MV-4-11 (cell line): ENCODE measurements at regions not wholly inside any gene's neighbourhood (a gene's known extent, or its start where the extent isn't known, plus 50 kb on each side); places are given as distances from the start of the nearest gene placed in this dataset.

Source experiments
- DNase-seq: peaks from one replicate; lab custom pipeline; 2025; lab: John Stamatoyannopoulos, UW

DNA sequence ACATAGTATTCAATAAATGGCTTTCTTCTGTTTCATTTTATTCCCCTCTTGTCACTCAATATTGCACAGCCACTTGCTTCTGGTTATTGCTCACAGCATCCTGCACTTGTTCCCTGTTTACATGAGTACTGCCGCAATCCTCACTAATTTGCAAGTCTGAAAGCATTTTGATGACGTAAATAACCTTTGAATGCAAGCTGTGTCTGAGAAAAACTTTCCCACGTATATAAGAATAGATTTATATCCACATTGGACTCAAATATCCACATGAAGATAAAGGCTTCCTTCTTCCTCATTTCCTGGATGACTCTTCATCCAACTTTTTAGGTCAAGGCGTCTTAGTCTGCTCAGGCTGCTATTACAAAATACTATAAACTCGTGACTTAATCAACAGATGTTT lies 88.2 kb upstream of the DAP start:
- no peak for DNase-seq

DNA sequence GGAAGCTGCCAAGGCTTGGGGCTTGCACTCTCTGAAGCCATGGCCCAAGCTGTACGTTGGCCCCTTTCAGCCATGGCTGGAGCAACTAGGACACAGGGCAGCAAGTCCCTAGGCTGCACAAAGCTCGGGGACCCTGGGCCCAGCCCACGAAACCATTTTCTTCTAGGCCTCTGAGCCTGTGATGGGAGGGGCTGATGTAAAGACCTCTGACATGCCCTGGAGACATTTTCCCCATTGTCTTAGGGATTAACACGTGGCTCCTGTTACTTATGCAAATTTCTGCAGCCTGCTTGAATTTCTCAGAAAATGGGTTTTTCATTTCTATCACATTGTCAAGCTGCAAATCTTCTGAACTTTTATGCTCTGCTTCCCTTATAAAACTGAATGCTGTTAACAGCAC lies 83.0 kb upstream of the DAP start:
- DNase-seq, result no peak

DNA sequence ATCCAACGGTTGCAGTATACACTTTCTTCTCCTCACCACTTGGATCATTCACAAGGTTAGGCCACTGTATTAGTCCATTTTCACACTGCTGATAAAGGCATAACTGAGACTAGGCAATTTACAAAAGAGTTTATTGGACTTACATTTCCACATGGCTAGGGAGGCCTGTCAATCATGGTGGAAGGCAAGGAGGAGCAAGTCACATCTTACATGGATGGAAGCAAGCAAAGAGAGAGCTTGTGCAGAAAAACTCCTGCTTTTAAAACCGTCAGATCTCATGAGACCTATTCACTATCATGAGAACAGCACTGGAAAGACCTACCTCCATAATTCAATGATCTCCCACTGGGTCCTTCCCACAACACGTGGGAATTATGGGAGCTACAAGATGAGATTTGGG lies 81.8 kb upstream of the DAP start:
- DNase-seq, result no peak

DNA sequence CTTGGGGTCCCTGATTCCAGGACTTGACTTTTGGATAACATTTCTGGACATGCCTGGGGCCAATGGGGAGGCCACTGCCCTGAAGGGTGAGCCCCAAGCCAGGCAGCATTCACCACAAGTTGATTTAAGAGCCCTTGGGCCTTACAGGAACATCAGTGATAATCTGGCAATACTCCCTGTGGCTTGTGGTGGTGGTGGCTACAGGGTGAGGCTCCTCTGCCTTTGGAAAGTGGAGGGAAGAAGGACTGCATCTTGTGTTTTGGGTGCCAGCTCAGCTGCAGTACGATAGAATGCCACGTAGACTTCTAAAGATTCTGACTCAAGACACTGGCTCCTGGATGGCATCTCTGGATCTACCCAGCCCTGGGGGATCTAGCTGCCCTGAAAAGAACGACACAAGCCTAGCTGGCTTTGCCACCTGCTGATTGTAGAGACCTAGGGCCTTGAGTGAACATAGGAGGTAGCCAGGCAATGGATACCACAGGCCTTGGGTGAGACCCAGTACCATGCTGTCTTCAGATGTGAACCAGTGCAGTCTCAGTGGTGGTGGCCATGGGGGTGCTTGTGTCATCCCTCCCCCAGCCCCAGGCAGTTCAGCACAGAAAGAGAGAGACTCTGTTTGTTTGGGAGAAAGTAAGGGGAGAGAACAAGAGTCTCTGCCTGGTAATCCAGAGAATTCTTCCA lies 79.0 kb upstream of the DAP start:
- peak; percentile 77 for DNase-seq

DNA sequence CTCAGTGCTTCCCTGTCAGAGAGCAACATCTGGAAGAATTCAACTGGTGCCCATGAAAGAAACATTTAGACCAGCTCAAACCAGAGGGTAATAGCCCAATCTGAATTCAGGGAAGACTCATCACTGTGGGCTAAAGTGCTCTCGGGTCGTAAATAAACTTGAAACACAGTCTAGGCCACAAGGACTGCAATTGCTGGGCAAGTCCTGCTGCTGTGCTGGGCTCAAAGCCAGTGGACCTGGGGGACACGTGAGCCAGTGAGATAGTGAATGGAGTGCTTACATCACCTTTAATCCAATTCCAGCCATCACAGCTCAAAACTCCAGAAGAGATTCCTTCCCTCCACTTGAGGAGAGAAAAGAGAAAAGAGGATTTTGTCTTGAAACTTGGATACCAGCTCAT lies 78.1 kb upstream of the DAP start:
- no peak for DNase-seq

DNA sequence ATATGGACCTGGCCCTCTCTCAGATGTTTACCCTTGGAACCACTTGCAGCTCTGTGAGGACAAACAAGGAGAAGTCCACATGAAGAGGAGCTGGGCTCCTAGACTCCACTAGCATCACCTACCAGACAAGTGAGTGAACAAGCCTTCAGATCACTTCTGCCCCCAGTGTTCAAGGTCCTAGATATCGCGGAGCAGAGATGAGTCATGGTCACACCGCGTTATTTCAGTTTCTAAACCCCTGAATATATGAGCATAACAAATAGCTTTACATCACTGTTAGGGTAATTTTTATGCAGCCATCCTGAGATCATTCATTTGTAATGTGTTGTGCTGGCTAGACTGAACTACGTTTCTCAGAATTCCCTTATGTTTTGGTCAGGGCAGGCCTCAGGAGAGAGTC lies 77.0 kb upstream of the DAP start:
- peak; percentile 47 for DNase-seq

DNA sequence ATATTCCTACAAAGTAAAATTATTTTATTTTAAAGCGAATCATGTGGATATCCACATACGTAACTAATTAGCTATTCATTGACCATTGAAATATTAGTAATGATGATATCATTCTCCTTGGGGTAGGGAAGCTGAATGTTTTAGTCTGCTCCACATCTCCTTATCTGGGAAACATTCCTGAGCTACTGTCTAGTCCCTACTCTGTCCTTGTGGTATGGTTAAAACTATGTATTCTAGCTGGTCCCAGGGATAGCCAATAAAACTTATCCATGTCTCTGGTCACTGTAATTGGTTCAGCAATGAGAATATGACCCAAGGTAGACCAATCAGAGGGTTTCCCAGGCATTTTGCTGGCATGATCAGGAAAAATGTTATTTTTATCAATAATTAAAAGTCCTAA lies 76.0 kb upstream of the DAP start:
- no peak for DNase-seq

DNA sequence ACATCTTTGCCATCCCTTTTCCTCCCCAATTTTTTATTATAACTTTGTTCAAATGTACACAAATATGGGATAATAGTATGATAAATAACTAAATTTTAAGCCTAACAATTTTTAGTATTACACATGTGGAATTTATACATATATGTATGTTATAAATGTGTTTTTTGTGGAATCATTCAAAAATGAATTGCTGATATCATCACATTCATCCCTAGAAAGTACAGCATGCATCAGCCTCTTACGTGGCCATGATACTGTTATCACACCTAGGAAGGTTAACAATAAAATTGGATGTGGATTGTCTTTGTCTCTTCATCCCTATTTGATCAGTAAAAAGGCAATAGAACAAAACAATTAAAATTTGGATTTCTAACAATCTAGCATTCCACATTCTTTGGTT lies 73.7 kb upstream of the DAP start:
- DNase-seq, result no peak

DNA sequence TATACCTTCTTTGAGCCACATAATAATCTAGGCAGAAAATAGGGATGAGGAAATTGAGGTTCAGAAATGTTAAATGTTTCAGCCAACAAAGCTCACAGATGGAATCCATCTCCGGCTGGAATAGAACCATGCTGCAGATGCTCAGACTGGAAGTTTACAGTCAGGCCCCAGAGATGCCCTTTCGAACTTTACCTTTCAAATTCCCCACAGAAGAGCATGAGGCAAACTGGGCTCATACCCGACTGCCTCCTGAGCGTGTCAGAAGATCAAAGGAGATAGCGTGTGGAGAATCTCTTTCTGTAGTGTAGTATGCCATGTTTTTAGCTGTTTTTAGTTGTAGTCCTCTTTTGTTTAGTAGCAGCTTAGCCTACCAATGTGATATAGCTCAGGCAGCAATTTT lies 72.0 kb upstream of the DAP start:
- no peak for DNase-seq

DNA sequence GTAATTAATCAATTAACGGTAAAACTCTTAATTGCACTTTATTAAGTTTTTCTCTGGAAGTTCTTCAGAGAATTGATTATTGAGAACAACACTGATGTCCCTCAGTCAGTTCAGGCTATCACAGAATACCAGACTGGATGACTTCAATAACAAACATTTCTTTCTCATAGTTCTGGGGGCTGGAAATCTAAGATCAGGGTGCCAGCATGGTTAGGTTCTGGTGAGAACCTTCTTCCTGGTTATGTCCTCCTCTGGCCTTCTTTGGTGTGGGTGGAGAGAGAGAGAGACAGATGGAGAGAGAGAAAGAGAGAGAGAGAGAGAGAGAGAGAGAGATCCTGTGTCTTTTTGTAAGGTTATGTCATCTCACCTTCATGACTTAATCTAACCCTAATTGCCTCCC lies 71.4 kb upstream of the DAP start:
- no peak for DNase-seq

DNA sequence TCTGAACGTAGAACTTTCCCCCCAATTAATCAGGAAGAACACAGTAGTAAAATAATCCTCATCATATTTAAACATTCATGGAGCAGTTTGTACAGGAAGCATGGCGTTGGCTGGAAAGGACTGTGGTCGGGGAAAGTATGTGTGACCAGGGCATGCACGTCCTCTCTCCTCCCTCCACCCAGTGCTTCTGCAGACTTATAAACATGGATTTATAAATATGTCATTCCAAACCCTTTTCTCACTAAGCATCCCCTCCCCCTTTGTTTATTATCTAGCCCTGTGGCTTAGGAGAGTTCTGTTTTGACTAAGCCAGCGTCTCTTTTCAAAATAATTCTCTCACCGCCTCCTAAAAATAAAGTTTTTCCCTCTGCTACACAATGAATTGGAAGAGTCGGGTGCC lies 70.4 kb upstream of the DAP start:
- no peak for DNase-seq

DNA sequence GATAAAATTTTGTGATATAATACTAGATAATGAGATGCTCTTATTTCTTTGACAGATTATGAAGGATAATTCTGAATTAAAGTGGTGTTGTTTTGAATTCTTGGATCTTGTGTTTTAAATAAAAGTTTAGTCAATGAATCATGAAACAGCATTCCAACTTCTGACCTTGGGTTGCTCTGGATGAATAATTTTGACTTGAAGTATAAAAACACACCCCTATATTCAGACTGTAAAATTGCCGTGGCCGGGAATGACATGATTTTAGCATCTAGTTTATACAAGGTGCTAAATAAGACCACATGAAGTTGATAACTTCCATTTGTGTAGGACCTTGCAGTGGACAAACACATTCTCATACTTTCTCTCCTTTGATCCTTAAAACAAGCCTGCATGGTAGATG lies 67.2 kb upstream of the DAP start:
- DNase-seq, result no peak

DNA sequence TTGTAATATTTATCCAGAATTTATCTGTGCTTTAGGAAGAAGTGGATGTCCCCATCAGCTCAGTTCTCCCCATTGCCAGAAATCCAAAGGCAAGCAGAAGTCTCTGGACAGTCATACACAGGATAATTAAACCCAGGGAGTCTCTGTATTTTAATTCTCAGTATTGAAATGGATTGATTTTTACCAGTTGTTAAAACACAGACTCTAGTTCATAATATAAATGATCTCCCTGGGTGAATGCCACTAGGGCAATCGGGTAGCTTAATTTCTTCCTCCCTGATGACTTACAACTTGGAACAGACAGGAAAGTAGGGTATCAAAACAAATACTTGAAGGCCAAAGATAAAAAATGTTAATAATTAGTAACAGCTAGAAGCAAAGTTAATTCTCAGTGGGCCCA lies 66.5 kb upstream of the DAP start:
- DNase-seq, result no peak

DNA sequence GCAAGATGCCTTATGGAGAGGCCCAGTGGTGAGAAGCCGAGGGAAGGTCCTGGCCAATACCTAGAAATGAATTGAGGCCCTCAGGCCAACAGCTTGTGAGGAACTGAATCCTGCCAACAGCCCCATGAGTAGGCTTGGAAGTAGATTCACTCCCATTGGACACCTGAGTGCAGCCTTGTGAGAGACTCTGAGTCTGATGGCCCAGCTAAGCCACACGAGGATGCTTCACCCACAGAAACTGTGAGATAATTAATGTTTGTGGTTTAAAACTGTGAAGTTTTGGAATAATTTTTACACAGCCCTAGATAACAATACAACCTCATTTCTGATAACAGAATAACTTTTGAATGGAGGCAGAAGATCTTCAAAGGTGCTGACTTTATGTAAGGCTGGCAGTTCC lies 65.9 kb upstream of the DAP start:
- DNase-seq, result no peak

DNA sequence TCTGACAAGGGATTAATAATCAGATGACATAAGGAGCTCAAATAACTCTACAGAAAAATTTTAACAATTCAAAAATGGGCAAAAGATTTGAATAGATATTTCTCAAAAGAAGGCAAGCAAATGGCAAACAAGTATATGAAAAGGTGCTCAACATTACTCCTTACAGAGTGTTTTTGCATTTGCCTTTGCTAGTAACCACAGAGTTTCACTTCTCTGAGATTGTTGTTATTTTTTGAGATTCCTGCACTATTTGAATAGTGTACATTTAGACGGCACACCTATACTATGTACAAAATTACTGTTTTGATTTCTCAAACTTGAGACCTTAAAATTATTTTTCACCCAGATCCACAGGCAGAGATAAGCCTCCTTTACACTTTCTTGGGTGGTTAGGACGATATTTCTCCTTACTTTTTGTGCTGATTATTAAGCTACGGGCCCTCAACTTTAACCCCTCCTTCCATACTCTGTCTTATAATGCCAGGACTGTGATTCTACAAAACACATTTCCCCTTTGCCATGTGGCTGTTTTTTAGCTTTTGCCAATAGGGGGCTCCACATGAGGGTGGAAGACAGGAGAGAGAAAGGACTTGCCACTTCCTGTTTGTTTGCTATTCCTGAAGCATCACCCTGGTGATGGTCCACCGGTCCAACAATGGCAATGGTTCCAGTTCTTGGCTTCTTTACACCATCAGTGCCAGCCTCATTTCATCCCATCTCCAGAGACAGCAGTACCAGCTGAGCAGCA lies 65.0 kb upstream of the DAP start:
- peak; percentile 13 for DNase-seq

DNA sequence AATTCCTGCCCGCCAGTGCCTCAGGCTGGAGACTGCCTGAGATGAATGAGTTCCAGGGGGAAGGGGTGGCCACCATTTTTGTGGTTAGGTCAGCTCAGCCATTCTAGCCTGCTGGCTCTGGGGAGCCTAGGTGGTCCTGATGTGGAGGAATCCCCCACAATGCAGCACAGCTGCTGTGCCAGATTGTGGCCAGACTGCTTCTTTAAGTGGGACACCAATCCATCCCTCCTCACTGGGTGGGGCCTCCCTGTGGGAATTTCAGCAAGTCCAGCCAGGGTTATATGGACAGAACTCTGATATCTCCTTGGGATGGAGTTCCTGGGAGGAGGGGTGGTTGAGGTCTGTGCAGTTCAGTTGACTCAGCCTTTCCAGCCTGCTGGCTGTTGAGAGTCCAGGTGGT lies 51.2 kb upstream of the DAP start:
- DNase-seq, result no peak
